Sigmoid colon (tissue), 4 donors: ENCODE measurements at regions not wholly inside any gene's neighbourhood (a gene's known extent, or its start where the extent isn't known, plus 50 kb on each side); places are given as distances from the start of the nearest gene placed in this dataset.

ENCODE experiments used
- CTCF ChIP-seq, 4 experiments: fragments of 450-650 bp in 3 of 4; fragments of 200-600 bp in 1 of 4; IDR thresholded peaks; one replicate each; pipeline ENCODE4 v1.5.1; 2016 to 2019; ENCODE audit warnings: antibody characterized with exemption in 4 of 4, mild to moderate bottlenecking in 3 of 4, moderate library complexity in 2 of 4
- POLR2A ChIP-seq, 2 donors: fragments of 450-650 bp; IDR thresholded peaks; one replicate each; pipeline ENCODE4 v1.6.1; 2016; ENCODE audit warnings: antibody characterized with exemption in 2 of 2, mild to moderate bottlenecking in 2 of 2, moderate library complexity in 2 of 2
- POLR2AphosphoS5 ChIP-seq, 4 donors: sonication (generic); formaldehyde crosslinking; IDR thresholded peaks; one replicate each; pipeline ENCODE4 v1.6.1; 2017; ENCODE audit warnings: antibody characterized with exemption in 4 of 4

GRCh38 chr5:57601996-57602395 lies 119.4 kb upstream of the ACTBL2 start:
- no peak for TF ChIP-seq POLR2A (IDR thresholded peaks at IDR 0.05)
- no peak for TF ChIP-seq CTCF (IDR thresholded peaks at IDR 0.05)
- no peak for TF ChIP-seq POLR2AphosphoS5 (IDR thresholded peaks at IDR 0.05)
